GM12878 (cell line): ENCODE measurements at regions not wholly inside any gene's neighbourhood (a gene's known extent, or its start where the extent isn't known, plus 50 kb on each side); places are given as distances from the start of the nearest gene placed in this dataset.

Experiments
- CHD2 ChIP-seq: IDR thresholded peaks from 2 replicates; pipeline ENCODE4 v1.6.1; 2011; ENCODE audit warnings: low read depth, low read length, improper control_type of control experiment, borderline replicate concordance
- FOS ChIP-seq: IDR thresholded peaks from 3 replicates; pipeline ENCODE4 v1.6.1; 2011; ENCODE audit warnings: borderline replicate concordance; ENCODE audit not compliant: insufficient read length; ENCODE audit errors: extremely low read depth
- JUNB ChIP-seq: IDR thresholded peaks from 2 replicates; pipeline ENCODE4 v1.6.1; 2016; ENCODE audit warnings: antibody characterized with exemption, mild to moderate bottlenecking
- NRF1 ChIP-seq: conservative IDR thresholded peaks from 2 replicates; pipeline ENCODE4 v1.6.1; 2011; ENCODE audit warnings: mild to moderate bottlenecking, low read depth, low read length, improper control_type of control experiment
- POLR2A ChIP-seq: IDR thresholded peaks from 2 replicates; pipeline ENCODE4 v1.6.1; 2011; ENCODE audit warnings: low read depth, mild to moderate bottlenecking, low read length
- SIN3A ChIP-seq: IDR thresholded peaks from 2 replicates; pipeline ENCODE4 v1.6.1; 2012; ENCODE audit warnings: low read depth, low read length, improper control_type of control experiment
- TF ChIP-seq, protein P1 (sequence below): fragments of 450-650 bp; formaldehyde crosslinking; IDR thresholded peaks from 2 replicates; pipeline ENCODE4 v1.4.0; 2022; ENCODE audit warnings: mild to moderate bottlenecking, moderate library complexity
- TF ChIP-seq, protein P2 (sequence below), 3 experiments: IDR thresholded peaks in 2 of 3; conservative IDR thresholded peaks in 1 of 3; 2 replicates each; pipeline ENCODE4 v1.5.1; 2011; ENCODE audit warnings: low read depth in 3 of 3, low read length in 3 of 3, mild to moderate bottlenecking in 3 of 3, control low read depth in 2 of 3, moderate library complexity in 2 of 3, inconsistent platforms in 1 of 3, mixed read lengths in 1 of 3; ENCODE audit not compliant: control insufficient read depth in 2 of 3, insufficient read depth in 1 of 3; ENCODE audit errors: extremely low read depth in 1 of 3

DNA sequence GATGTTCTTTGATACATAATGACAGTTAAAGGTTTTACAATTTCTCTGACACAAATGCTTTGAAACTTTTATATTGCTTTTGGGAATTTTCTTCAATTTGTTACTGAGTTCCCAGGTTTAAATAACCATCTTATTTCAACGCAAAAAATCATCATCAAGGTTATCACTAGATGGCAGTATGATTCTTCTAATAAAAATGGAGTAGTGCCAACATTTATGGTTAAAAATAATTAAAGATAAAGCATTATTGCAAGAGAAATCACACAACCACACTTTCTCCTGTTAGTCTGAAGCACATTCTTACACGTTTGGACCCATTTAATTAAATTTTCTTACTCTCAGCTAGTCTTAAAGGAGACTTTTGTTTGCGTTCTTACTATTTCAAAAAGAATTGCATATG is 611.3 kb upstream of the CPXCR1 start:
- TF ChIP-seq NRF1 (no peak), SIN3A (no peak), CHD2 (no peak), JUNB (no peak), FOS (no peak), POLR2A (no peak)
- TF ChIP-seq, protein P1, sequence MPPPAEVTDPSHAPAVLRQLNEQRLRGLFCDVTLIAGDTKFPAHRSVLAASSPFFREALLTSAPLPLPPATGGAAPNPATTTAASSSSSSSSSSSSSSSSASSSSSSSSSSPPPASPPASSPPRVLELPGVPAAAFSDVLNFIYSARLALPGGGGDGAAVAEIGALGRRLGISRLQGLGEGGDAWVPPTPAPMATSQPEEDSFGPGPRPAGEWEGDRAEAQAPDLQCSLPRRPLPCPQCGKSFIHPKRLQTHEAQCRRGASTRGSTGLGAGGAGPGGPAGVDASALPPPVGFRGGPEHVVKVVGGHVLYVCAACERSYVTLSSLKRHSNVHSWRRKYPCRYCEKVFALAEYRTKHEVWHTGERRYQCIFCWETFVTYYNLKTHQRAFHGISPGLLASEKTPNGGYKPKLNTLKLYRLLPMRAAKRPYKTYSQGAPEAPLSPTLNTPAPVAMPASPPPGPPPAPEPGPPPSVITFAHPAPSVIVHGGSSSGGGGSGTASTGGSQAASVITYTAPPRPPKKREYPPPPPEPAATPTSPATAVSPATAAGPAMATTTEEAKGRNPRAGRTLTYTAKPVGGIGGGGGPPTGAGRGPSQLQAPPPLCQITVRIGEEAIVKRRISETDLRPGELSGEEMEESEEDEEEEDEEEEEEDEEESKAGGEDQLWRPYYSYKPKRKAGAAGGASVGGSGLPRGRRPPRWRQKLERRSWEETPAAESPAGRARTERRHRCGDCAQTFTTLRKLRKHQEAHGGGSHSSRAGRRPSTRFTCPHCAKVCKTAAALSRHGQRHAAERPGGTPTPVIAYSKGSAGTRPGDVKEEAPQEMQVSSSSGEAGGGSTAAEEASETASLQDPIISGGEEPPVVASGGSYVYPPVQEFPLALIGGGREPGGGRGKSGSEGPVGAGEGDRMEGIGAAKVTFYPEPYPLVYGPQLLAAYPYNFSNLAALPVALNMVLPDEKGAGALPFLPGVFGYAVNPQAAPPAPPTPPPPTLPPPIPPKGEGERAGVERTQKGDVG (CRISPR knock-in tag): no peak
- TF ChIP-seq, protein P2, sequence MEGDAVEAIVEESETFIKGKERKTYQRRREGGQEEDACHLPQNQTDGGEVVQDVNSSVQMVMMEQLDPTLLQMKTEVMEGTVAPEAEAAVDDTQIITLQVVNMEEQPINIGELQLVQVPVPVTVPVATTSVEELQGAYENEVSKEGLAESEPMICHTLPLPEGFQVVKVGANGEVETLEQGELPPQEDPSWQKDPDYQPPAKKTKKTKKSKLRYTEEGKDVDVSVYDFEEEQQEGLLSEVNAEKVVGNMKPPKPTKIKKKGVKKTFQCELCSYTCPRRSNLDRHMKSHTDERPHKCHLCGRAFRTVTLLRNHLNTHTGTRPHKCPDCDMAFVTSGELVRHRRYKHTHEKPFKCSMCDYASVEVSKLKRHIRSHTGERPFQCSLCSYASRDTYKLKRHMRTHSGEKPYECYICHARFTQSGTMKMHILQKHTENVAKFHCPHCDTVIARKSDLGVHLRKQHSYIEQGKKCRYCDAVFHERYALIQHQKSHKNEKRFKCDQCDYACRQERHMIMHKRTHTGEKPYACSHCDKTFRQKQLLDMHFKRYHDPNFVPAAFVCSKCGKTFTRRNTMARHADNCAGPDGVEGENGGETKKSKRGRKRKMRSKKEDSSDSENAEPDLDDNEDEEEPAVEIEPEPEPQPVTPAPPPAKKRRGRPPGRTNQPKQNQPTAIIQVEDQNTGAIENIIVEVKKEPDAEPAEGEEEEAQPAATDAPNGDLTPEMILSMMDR (IDR thresholded peaks at IDR 0.05 in 2 of 3, conservative IDR thresholded peaks at IDR 0.05 in 1 of 3; ENCODE audit: control insufficient read depth in 2 of 3, extremely low read depth in 1 of 3, insufficient read depth in 1 of 3, low read depth in 3 of 3, low read length in 3 of 3): peak in 1 of 3 experiments; percentile 11; a peak in 2 of 6 replicates
